SH-SY5Y (cell line): ENCODE measurements at regions not wholly inside any gene's neighbourhood (a gene's known extent, or its start where the extent isn't known, plus 50 kb on each side); places are given as distances from the start of the nearest gene placed in this dataset.

Experiments
- GATA2 ChIP-seq: IDR thresholded peaks from 2 replicates; pipeline ENCODE4 v1.6.1; 2011; ENCODE audit warnings: mild to moderate bottlenecking, low read depth, low read length
- GATA3 ChIP-seq: IDR thresholded peaks from 2 replicates; pipeline ENCODE4 v1.6.1; 2011; ENCODE audit warnings: low read depth, mild to moderate bottlenecking, low read length, moderate library complexity

DNA sequence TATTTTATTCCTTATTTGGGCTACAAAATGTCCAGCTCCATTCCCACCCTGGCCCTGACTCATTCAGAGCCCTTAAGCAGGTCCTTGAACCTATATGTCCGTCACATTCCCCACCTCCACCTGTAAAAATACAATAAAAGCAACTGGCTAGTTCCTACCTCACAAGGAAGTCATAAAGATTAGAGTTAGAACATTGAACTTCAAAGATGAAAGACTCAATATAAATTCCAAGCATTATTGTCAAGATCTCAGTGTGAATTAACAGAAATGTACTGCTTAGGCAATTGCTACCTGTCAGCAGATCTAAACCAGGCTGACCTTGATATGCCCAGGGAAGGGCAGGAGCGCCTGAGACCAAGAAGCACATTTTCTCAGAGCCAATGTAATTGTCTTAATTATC is 221.8 kb downstream of the ENC1 start:
- TF ChIP-seq GATA3 (no peak), GATA2 (no peak)

DNA sequence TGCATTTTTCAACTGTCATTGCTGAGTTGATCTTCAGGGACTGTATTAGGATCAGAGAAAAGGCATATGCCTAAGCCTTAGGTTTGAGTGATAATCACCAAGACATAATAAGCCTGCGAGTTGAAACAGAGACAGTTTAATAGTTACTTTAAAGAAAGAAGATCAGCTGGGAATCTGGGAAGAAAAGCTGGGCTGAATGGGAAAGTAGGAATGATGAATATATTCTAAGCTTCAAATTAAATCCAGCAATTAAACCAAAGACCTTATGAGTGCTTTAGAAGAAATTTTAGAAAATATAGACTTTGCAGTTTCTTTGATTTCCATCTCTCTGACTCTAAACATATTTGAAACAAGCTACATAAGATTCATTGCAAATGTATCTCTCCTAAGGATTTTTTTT is 222.3 kb downstream of the ENC1 start:
- TF ChIP-seq GATA2 (no peak), GATA3 (no peak)

- TF ChIP-seq GATA3 (no peak), GATA2 (no peak)
Measured at GRCh38 chr5:74415695-74416102, 224.8 kb downstream of the ENC1 start.

DNA sequence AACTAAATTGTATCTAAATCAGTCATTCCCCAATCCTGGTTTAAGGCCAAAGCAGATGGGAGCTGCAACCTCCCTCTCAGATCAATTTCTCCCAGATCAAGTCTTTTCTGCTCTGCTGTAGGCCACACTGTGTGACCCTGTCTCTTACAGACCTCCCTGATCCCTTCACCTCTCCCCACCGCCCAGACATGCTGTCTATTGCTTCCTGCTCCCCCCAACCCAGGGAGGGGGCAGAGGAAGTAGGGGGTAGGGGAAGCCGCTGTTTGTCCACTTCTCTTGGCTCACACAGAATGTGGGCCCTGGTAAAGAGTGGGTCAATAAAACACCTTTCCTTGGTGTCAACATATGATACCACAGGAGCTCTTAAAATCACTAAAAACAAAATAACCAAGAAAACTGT is 226.3 kb downstream of the ENC1 start:
- TF ChIP-seq GATA3 (no peak), GATA2 (no peak)

- TF ChIP-seq GATA2 (no peak), GATA3 (no peak)
Measured at GRCh38 chr5:74413403-74414048, 227.0 kb downstream of the ENC1 start.

DNA sequence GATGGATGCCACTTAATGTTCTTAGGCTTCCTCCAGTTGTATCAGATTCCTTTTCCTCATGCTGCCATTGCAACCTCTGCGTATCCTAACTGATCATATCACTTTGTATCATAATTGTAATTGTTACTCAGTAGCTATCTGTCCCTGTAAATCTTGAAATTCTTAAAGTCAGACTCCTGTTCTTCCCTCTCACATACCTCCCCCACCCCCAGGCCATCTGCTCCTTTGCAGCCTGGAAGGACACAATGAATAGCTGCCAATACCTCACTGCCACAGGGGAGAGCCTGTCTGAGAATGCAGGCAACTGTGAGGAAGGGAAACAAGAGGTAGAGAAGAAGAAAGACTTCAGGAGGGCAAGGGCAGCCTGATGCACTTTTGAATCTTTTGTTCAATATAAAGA is 228.5 kb downstream of the ENC1 start:
- no peak for TF ChIP-seq GATA2
- TF ChIP-seq GATA3, result no peak

- TF ChIP-seq GATA2 (no peak), GATA3 (no peak)
Measured at GRCh38 chr5:74409712-74410111, 230.8 kb downstream of the ENC1 start.

DNA sequence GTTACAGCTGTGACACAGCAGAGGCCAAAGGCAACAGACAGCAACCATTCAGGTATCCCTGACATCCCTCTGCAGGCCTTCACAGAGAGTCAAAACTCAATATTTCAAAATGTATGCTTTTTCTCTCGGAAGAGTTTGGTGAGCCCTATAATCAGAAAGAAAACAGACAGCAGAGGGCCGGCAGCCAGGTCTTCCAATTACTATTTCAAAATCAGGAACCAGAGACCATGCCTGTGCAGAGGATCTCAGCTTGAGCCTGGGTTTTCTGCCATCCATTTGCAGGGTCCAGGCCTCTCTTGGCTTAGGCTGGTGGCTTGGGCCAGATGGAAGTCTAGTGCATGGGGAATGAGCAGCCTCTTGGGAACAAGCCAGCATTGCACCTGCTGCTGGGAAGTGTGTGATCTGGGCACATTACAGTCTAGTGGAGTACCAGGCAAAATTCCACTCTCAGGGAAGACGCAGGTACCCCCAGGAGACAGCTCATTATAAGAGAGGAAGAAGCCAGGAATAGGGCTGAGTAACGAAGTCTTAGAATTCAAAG is 231.3 kb downstream of the ENC1 start:
- no peak for TF ChIP-seq GATA3
- no peak for TF ChIP-seq GATA2

DNA sequence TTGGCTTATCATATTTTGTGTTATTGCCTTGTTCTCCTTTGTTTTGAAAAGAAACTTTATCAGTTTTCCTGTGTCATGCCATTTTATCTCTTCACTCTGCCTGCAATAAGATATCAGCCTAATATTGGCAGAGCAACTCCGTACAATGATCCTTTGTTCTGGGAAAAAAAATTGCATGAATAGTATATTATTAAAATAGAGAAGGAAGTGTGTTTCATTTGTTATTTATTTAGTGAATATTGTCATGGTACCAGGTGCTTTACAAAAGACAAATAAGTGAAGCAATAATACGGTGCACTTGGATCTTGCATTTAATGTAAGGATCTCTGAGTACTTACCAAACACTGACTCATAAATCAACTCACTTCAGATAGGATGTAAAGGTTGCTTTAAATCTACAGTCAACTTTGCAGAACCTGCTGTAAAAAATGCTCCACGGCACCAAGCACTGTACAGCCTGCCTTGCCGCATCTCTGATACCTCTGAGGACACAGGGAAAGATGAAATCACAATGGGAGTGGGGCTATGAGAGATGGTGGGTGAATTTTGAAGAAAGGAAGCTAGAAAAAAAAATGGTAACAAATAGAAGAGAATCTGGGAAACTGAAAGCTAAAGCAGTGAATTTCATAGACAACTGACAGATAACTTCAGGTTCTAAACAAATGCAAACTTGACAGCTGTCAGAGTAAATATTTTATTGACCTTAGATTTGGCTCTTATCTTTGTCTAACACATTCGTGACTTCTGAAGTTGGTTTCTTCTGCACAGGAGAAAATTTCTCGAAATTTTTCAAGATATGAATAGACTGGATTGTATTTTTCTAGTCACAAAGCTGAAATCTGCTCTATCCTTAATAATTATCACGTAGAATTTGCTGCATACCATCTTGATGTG is 232.1 kb downstream of the ENC1 start:
- no peak for TF ChIP-seq GATA3
- TF ChIP-seq GATA2, result no peak

- no peak for TF ChIP-seq GATA3
- TF ChIP-seq GATA2, result no peak
Measured at GRCh38 chr5:74407701-74408100, 232.8 kb downstream of the ENC1 start.

- TF ChIP-seq GATA2 (no peak), GATA3 (no peak)
Measured at GRCh38 chr5:74406844-74407243, 233.7 kb downstream of the ENC1 start.

- no peak for TF ChIP-seq GATA3
- TF ChIP-seq GATA2, result no peak
Measured at GRCh38 chr5:74405593-74405992, 234.9 kb downstream of the ENC1 start.

GRCh38 chr5:74404574-74405508 is 235.7 kb downstream of the ENC1 start:
- TF ChIP-seq GATA3, result no peak
- no peak for TF ChIP-seq GATA2

DNA sequence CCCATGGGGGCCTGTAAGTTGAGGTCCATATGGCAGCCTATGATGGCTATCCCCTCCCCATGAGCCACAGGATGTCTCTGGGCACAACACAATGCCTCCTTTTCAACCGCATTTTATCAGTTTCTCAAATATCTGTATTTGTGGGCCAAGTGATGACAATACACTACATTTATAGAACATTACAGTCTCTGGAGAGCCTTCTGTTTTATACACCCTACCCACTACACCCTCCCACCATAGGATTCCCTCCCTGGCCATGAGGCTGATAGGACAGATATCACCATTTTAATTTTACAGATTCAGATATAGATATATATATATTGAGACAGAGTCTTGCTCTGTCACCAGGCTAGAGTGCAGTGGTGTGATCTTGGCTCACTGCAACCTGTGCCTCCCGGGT is 236.8 kb downstream of the ENC1 start:
- no peak for TF ChIP-seq GATA2
- TF ChIP-seq GATA3, result no peak
